Activated CD8-positive, alpha-beta T cell treated with anti-CD3 and anti-CD28 coated beads for 36 hours (primary cell): ENCODE measurements at regions not wholly inside any gene's neighbourhood (a gene's known extent, or its start where the extent isn't known, plus 50 kb on each side); places are given as distances from the start of the nearest gene placed in this dataset.

Source experiments
- ATAC-seq: fragments of 200-7000 bp; cut with Tn5 transposase; one replicate; pipeline ENCODE4 v1.10.0; 2021; ENCODE audit warnings: mild to moderate bottlenecking, moderate library complexity
- CTCF ChIA-PET: fragments of 350-600 bp; sonication (Branson Sonifier 250); formaldehyde crosslinking; loops from one replicate; lab custom pipeline; 2021; ENCODE audit warnings: antibody characterized with exemption; lab: Charles Lee
- POLR2A ChIA-PET: fragments of 350-600 bp; sonication (Branson Sonifier 250); formaldehyde crosslinking; loops from one replicate; lab custom pipeline; 2021; ENCODE audit warnings: antibody characterized with exemption; lab: Charles Lee
- DNase-seq: peaks from one replicate; pipeline ENCODE4 v3.0.0-alpha.2; 2020
- H3K27ac Mint-ChIP-seq: one replicate; pipeline ENCODE4 v1.8.0; 2021; ENCODE audit warnings: mild to moderate bottlenecking, mixed read lengths
- H3K27me3 Mint-ChIP-seq: one replicate; pipeline ENCODE4 v1.8.0; 2021; ENCODE audit warnings: mixed read lengths
- H3K36me3 Mint-ChIP-seq: one replicate; pipeline ENCODE4 v1.8.0; 2021; ENCODE audit warnings: low read depth, mixed read lengths
- H3K4me1 Mint-ChIP-seq: one replicate; pipeline ENCODE4 v1.8.0; 2021; ENCODE audit warnings: low read depth, mixed read lengths
- H3K4me3 Mint-ChIP-seq: one replicate; pipeline ENCODE4 v1.8.0; 2021; ENCODE audit warnings: mild to moderate bottlenecking, moderate library complexity, mixed read lengths
- H3K9me3 Mint-ChIP-seq: one replicate; pipeline ENCODE4 v1.8.0; 2021; ENCODE audit warnings: mixed read lengths
- intact Hi-C: fragments of 100-400 bp; cut with micrococcal nuclease; formaldehyde crosslinking; loops from one replicate; pipeline ENCODE4 v1.10.0; 2022
- TF ChIP-seq, protein P1 (sequence below): fragments of 200-600 bp; IDR thresholded peaks from one replicate; pipeline ENCODE4 v1.8.0; 2022; ENCODE audit warnings: antibody characterized with exemption, mild to moderate bottlenecking

DNA sequence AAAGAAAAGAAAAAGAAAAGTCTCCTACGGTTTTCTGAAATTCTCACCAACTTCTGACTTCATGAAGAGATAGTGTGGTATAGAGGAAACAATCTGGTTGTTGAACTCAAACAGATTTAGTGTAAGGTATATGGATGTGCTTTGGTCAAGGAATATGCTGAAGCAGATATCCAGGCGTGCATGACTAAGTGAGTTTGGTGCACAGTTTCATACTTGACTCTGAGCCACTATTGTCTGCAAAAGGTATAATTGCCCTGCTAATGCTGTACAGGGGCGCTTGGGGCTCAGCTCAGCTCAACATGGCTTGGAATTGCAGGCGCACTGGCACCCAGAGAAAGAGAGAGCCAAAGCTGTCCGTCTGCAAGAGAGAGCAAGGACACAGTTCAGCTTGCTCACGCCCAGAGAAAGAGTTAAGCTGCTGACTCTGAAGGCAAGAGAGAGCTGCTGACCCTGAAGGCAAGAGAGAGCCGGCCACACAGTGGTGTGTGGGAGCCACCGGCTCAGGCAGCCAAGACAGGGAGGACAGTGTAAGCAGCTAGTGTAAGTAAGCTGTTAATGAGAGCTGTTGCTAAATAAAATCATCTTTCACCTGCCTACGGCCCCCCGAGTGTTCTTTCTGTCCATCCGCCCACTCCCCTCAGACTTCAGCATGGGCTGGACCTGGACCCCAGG is 66.4 kb upstream of the SLC38A4 start:
- ATAC-seq (no peak), DNase-seq (no peak)
- Mint-ChIP-seq H3K36me3 (no peaks in the 10 kb centered on the region), H3K27ac (no peak overlapping the region), H3K4me3 (no peak overlapping the region), H3K9me3 (no peaks in the 10 kb centered on the region), H3K4me1 (peaks cover 4% of the 10 kb centered on the region), H3K27me3 (peaks cover 3% of the 10 kb centered on the region)
- intact Hi-C loops: no loop called here
- TF ChIP-seq, protein P1, sequence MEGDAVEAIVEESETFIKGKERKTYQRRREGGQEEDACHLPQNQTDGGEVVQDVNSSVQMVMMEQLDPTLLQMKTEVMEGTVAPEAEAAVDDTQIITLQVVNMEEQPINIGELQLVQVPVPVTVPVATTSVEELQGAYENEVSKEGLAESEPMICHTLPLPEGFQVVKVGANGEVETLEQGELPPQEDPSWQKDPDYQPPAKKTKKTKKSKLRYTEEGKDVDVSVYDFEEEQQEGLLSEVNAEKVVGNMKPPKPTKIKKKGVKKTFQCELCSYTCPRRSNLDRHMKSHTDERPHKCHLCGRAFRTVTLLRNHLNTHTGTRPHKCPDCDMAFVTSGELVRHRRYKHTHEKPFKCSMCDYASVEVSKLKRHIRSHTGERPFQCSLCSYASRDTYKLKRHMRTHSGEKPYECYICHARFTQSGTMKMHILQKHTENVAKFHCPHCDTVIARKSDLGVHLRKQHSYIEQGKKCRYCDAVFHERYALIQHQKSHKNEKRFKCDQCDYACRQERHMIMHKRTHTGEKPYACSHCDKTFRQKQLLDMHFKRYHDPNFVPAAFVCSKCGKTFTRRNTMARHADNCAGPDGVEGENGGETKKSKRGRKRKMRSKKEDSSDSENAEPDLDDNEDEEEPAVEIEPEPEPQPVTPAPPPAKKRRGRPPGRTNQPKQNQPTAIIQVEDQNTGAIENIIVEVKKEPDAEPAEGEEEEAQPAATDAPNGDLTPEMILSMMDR: no peak
- POLR2A ChIA-PET: no interaction called here
- CTCF ChIA-PET: interaction anchor here (1.3 kb wide), 1 partner anchor 12 kb away, joined by 3 read pairs; no protein-coding TSS in a partner anchor

DNA sequence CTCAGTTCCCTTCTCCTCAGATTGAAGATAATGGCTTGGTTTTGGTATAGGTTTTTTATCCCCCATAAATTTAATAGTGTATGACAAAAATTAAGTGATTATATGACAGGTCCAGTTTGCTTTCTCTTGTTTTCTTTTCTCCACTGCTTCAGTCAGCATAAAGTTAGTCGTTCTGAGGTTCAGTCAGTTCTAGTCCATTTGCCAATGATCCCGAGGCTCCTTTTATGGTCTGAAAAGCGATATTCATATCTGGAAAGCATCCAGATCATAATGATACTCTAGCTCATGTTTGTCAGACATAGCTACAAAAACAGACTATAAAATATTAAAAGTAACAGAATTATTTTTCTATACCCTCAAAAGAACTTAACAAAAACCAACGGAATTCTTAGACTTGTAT is 67.1 kb upstream of the SLC38A4 start:
- Mint-ChIP-seq H3K9me3 (peaks cover 3% of the 10 kb centered on the region), H3K4me1 (peaks cover 10% of the 10 kb centered on the region), H3K27me3 (peaks cover 3% of the 10 kb centered on the region), H3K27ac (no peak overlapping the region), H3K4me3 (no peak overlapping the region), H3K36me3 (peaks cover 3% of the 10 kb centered on the region)
- ChIA-PET CTCF (no interaction called here), POLR2A (no interaction called here)
- ATAC-seq: no peak
- TF ChIP-seq, protein P1: no peak
- DNase-seq: no peak
- intact Hi-C loops: no loop called here

DNA sequence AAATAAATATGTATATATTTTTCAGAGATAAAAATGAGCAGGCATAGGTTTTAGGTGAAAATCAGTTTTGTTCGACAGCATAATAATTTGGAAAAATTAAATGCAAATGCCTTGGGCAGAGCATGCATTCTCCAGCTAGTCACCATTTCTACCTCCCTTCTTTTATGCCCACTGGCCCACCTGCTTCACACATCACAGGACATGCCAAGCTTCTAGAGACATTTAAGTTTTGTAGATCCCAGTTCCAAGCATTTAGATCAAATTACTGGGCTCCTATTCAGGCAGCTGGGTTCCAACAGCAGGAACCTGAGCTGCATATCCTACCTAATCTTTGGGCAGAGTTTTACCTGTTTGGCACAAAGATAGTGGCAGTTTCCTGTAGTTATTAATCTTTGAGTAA is 67.6 kb upstream of the SLC38A4 start:
- CTCF ChIA-PET: no interaction called here
- intact Hi-C loops: no loop called here
- POLR2A ChIA-PET: no interaction called here
- Mint-ChIP-seq H3K36me3 (peaks cover 4% of the 10 kb centered on the region), H3K4me1 (peaks cover 14% of the 10 kb centered on the region), H3K4me3 (no peak overlapping the region), H3K27me3 (peaks cover 3% of the 10 kb centered on the region), H3K27ac (no peak overlapping the region), H3K9me3 (peaks cover 5% of the 10 kb centered on the region)
- DNase-seq (no peak), ATAC-seq (no peak)
- TF ChIP-seq, protein P1: no peak

DNA sequence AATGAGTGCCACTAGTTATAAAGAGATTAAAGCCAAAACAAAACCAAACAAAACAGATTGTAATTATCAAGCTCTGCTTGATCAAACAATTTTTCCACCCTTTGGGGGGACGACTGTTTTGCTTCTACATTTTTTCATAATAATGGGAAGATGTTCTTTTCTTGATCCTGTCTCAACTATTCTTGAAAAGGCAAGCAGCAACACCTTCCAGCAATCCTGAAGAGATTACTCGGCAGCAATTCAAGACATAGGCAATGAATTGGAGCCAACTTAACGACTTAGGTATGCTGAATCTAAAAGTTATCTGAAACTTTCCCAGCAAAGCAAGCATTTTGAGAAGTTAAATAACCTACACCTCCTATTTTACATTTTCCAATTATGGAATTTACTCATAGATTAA is 69.9 kb upstream of the SLC38A4 start:
- TF ChIP-seq, protein P1: no peak
- H3K4me3 Mint-ChIP-seq: no peak overlapping the region
- H3K27ac Mint-ChIP-seq: no peak overlapping the region
- peaks cover 4% of the 10 kb centered on the region for H3K36me3 Mint-ChIP-seq
- POLR2A ChIA-PET: no interaction called here
- ATAC-seq (no peak), DNase-seq (no peak)
- H3K4me1 Mint-ChIP-seq: peaks cover 20% of the 10 kb centered on the region
- peaks cover 3% of the 10 kb centered on the region for H3K27me3 Mint-ChIP-seq
- peaks cover 6% of the 10 kb centered on the region for H3K9me3 Mint-ChIP-seq
- intact Hi-C loops: no loop called here
- CTCF ChIA-PET: no interaction called here

DNA sequence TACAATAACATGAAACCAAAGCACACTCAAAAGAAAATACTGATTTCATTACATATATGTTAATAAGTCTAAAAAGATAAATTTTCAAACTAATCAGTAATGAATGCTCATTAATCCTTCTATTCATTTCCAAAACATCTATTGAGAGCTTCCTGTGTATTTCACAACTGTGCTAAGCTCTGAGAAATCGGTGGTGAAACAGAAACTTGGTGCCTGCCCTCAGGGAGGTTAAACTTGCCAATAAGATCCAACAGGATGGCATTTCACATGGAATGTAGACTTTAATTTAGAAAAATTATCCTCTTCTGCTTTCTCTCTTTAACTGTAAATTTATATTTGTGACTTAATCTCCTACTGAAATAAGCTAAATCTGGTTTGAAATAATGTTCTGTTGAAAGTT is 70.9 kb upstream of the SLC38A4 start:
- Mint-ChIP-seq H3K4me1 (peaks cover 29% of the 10 kb centered on the region), H3K27ac (no peak overlapping the region), H3K9me3 (peaks cover 6% of the 10 kb centered on the region), H3K4me3 (no peak overlapping the region), H3K27me3 (no peaks in the 10 kb centered on the region), H3K36me3 (peaks cover 4% of the 10 kb centered on the region)
- TF ChIP-seq, protein P1: no peak
- CTCF ChIA-PET: interaction anchor here (1.5 kb wide), 1 partner anchor 87 kb away, joined by 3 read pairs; no protein-coding TSS in a partner anchor
- DNase-seq: no peak
- no peak for ATAC-seq
- intact Hi-C loops: no loop called here
- POLR2A ChIA-PET: no interaction called here
